Mesenchymal stem cell (in vitro differentiated cells and primary cell): ENCODE measurements at regions not wholly inside any gene's neighbourhood (a gene's known extent, or its start where the extent isn't known, plus 50 kb on each side); places are given as distances from the start of the nearest gene placed in this dataset.
A peak's percentile ranks its signal among the peaks of the same experiment; 100 is the strongest.

Experiments used
- DNase-seq: peaks from one replicate; pipeline ENCODE4 v3.0.0-alpha.2; 2013
- H2AFZ ChIP-seq: one replicate; pipeline ENCODE4 v1.6.1; 2013; ENCODE audit warnings: low read depth, mild to moderate bottlenecking, control low read depth, inconsistent platforms, low read length, moderate library complexity
- H2AK5ac ChIP-seq: 2 replicates; pipeline ENCODE4 v1.6.1; 2013; ENCODE audit warnings: low read length, moderate library complexity, mild to moderate bottlenecking, inconsistent platforms; ENCODE audit not compliant: severe bottlenecking
- H2BK120ac ChIP-seq: one replicate; pipeline ENCODE4 v1.6.1; 2013; ENCODE audit warnings: low read depth, mild to moderate bottlenecking, inconsistent platforms, low read length, moderate library complexity
- H2BK12ac ChIP-seq, 2 experiments: one replicate each; pipeline ENCODE4 v1.6.1; 2013; ENCODE audit warnings: inconsistent platforms in 2 of 2, low read length in 2 of 2, mild to moderate bottlenecking in 2 of 2, moderate library complexity in 2 of 2, control low read depth in 1 of 2
- H2BK15ac ChIP-seq: one replicate; pipeline ENCODE4 v1.6.1; 2013; ENCODE audit warnings: mild to moderate bottlenecking, low read depth, inconsistent platforms; ENCODE audit not compliant: poor library complexity, severe bottlenecking
- H2BK5ac ChIP-seq: 2 replicates; pipeline ENCODE4 v1.6.1; 2013; ENCODE audit warnings: low read depth, mild to moderate bottlenecking, low read length, control low read depth, inconsistent platforms; ENCODE audit not compliant: poor library complexity, severe bottlenecking
- H3K14ac ChIP-seq, 2 experiments: one replicate each; pipeline ENCODE4 v1.6.1; 2013; ENCODE audit warnings: inconsistent platforms in 2 of 2, low read length in 2 of 2, control low read depth in 1 of 2, mild to moderate bottlenecking in 1 of 2, moderate library complexity in 1 of 2
- H3K18ac ChIP-seq, 2 experiments: one replicate each; pipeline ENCODE4 v1.6.1; 2013; ENCODE audit warnings: inconsistent platforms in 2 of 2, low read length in 2 of 2, control low read depth in 1 of 2, low read depth in 1 of 2, mild to moderate bottlenecking in 1 of 2
- H3K23ac ChIP-seq, 2 experiments: one replicate each; pipeline ENCODE4 v1.6.1; 2013; ENCODE audit warnings: inconsistent platforms in 2 of 2, low read length in 2 of 2, mild to moderate bottlenecking in 2 of 2, moderate library complexity in 2 of 2, control low read depth in 1 of 2
- H3K27ac ChIP-seq: 2 replicates; pipeline ENCODE4 v1.5.1; 2013; ENCODE audit warnings: mild to moderate bottlenecking, moderate library complexity, low read length, control low read depth, inconsistent platforms; ENCODE audit not compliant: poor library complexity, severe bottlenecking
- H3K27me3 ChIP-seq, 2 experiments: 2 replicates each; pipeline versions ENCODE4 v1.6.1 to v1.7.0; 2013; ENCODE audit warnings: low read length in 2 of 2, mild to moderate bottlenecking in 2 of 2, moderate library complexity in 2 of 2, control low read depth in 1 of 2, inconsistent platforms in 1 of 2; ENCODE audit not compliant: control insufficient read depth in 1 of 2, insufficient read depth in 1 of 2
- H3K36me3 ChIP-seq, 2 experiments: 2 replicates each; pipeline versions ENCODE4 v1.6.1 to v1.7.0; 2013; ENCODE audit warnings: low read length in 2 of 2, control low read depth in 1 of 2, inconsistent platforms in 1 of 2, low read depth in 1 of 2, mild to moderate bottlenecking in 1 of 2; ENCODE audit not compliant: insufficient read depth in 2 of 2, control insufficient read depth in 1 of 2
- H3K4ac ChIP-seq, 2 experiments: one replicate each; pipeline ENCODE4 v1.6.1; 2013; ENCODE audit warnings: inconsistent platforms in 2 of 2, low read length in 2 of 2, mild to moderate bottlenecking in 2 of 2, moderate library complexity in 2 of 2, control low read depth in 1 of 2, low read depth in 1 of 2
- H3K4me1 ChIP-seq: 2 replicates; pipeline ENCODE4 v1.6.1; 2013; ENCODE audit warnings: low read depth, low read length, control low read depth; ENCODE audit not compliant: control insufficient read depth, insufficient read depth
- H3K4me2 ChIP-seq: 2 replicates; pipeline ENCODE4 v1.6.1; 2013; ENCODE audit warnings: low read length, mild to moderate bottlenecking, inconsistent platforms; ENCODE audit not compliant: poor library complexity, severe bottlenecking
- H3K4me3 ChIP-seq, 2 experiments: 2 replicates each; pipeline versions ENCODE4 v1.5.1 to v1.7.0; 2013; ENCODE audit warnings: low read length in 2 of 2, mild to moderate bottlenecking in 2 of 2, control low read depth in 1 of 2, low read depth in 1 of 2; ENCODE audit not compliant: insufficient read depth in 1 of 2
- H3K79me1 ChIP-seq: replicated peaks from 2 replicates; pipeline ENCODE4 v1.6.1; 2013; ENCODE audit warnings: mild to moderate bottlenecking, control low read depth, low read length, inconsistent platforms; ENCODE audit not compliant: poor library complexity, severe bottlenecking
- H3K9ac ChIP-seq: 2 replicates; pipeline ENCODE4 v1.7.0; 2013; ENCODE audit warnings: mild to moderate bottlenecking, low read length, moderate library complexity
- H3K9me3 ChIP-seq: 2 replicates; pipeline ENCODE4 v1.7.0; 2013; ENCODE audit warnings: mild to moderate bottlenecking, low read length; ENCODE audit not compliant: control insufficient read depth
- H4K8ac ChIP-seq: one replicate; pipeline ENCODE4 v1.6.1; 2013; ENCODE audit warnings: inconsistent platforms, mild to moderate bottlenecking, low read length, moderate library complexity
- H4K91ac ChIP-seq: one replicate; pipeline ENCODE4 v1.6.1; 2013; ENCODE audit warnings: mild to moderate bottlenecking, low read length, inconsistent platforms
- WGBS: methylation state at CpG from one replicate; pipeline ENCODE4 v1.1.7; 2013; ENCODE audit warnings: mixed read lengths; 5-methylcytosine and 5-hydroxymethylcytosine counted together

DNA sequence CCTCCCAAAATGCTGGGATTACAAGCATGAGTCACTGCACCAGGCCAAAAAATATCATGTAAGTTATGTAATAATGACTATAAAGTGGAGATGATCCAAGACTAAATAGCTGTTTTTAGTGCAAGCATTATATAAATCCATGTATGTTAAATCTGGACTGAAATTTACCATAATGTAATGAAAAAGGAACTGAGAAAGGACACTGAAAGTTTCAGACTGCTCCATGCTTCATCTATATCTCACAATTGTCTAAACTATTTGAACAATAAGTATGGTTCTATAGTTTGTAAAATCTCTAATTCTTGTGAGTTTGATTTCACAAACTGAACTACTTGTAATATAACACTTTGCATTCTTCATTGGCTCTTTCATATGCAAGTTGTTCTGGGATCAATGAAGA, 2299.5 kb downstream of the PCDH9 start:
- Histone ChIP-seq H3K9me3 (no peaks in the 10 kb centered on the region), H3K14ac (no peak overlapping the region), H3K4me1 (peaks cover 3% of the 10 kb centered on the region), H3K36me3 (no peaks in the 10 kb centered on the region), H2BK12ac (no peak overlapping the region), H3K4me3 (no peak overlapping the region), H2BK5ac (no peak overlapping the region), H2BK120ac (no peak overlapping the region), H3K27me3 (no peaks in the 10 kb centered on the region), H3K23ac (no peak overlapping the region), H4K91ac (no peak overlapping the region), H2AFZ (no peak overlapping the region), H3K18ac (no peak overlapping the region), H2BK15ac (no peak overlapping the region), H3K79me1 (no peaks in the 10 kb centered on the region), H3K4me2 (no peak overlapping the region), H4K8ac (no peak overlapping the region), H2AK5ac (no peak overlapping the region), H3K27ac (no peak overlapping the region), H3K9ac (no peak overlapping the region), H3K4ac (no peak overlapping the region)
- no peak for DNase-seq

GRCh38 chr13:64928696-64929499, 2301.2 kb downstream of the PCDH9 start:
- no peak overlapping the region for H2AK5ac ChIP-seq
- no peak overlapping the region for H2BK15ac ChIP-seq
- H3K36me3 ChIP-seq, result no peaks in the 10 kb centered on the region

GRCh38 chr13:64925727-64926126, 2304.4 kb downstream of the PCDH9 start:
- Histone ChIP-seq H3K14ac (no peak overlapping the region), H2BK12ac (no peak overlapping the region), H3K4me3 (no peak overlapping the region), H2BK5ac (no peak overlapping the region), H3K4me2 (no peak overlapping the region), H3K9ac (no peak overlapping the region), H2BK15ac (no peak overlapping the region), H3K23ac (no peak overlapping the region), H3K4ac (no peak overlapping the region), H3K27ac (no peak overlapping the region), H3K4me1 (peaks cover 3% of the 10 kb centered on the region), H3K9me3 (no peaks in the 10 kb centered on the region), H4K91ac (no peak overlapping the region), H3K79me1 (no peaks in the 10 kb centered on the region), H2AK5ac (no peak overlapping the region), H3K18ac (no peak overlapping the region), H2BK120ac (no peak overlapping the region), H4K8ac (peak overlapping the region; percentile 7), H3K36me3 (no peaks in the 10 kb centered on the region), H3K27me3 (no peaks in the 10 kb centered on the region), H2AFZ (no peak overlapping the region)
- 94% methylated on average over 13 of the region's 22 CpGs for WGBS
- no peak for DNase-seq

More at GRCh38 chr13:64928696-64929499, 2301.2 kb downstream of the PCDH9 start:
- Histone ChIP-seq H3K18ac (peak overlapping the region in 1 of 2 experiments; percentile 86), H3K4ac (peak overlapping the region in 1 of 2 experiments; percentile 35), H3K14ac (peak overlapping the region in 1 of 2 experiments; percentile 75), H2BK5ac (no peak overlapping the region), H4K91ac (no peak overlapping the region), H3K4me1 (peaks cover 3% of the 10 kb centered on the region), H3K27ac (peak overlapping the region; percentile 96), H3K9ac (peak overlapping the region; percentile 21), H4K8ac (no peak overlapping the region), H3K4me3 (peak overlapping the region in 1 of 2 experiments; percentile 53), H3K9me3 (no peaks in the 10 kb centered on the region), H2AFZ (no peak overlapping the region), H3K4me2 (no peak overlapping the region), H3K23ac (no peak overlapping the region), H3K79me1 (no peaks in the 10 kb centered on the region), H2BK12ac (peak overlapping the region in 1 of 2 experiments; percentile 91), H2BK120ac (no peak overlapping the region), H3K27me3 (no peaks in the 10 kb centered on the region)
- 75% methylated on average over 2 of the region's 3 CpGs for WGBS
- peak; percentile 91 for DNase-seq

DNA sequence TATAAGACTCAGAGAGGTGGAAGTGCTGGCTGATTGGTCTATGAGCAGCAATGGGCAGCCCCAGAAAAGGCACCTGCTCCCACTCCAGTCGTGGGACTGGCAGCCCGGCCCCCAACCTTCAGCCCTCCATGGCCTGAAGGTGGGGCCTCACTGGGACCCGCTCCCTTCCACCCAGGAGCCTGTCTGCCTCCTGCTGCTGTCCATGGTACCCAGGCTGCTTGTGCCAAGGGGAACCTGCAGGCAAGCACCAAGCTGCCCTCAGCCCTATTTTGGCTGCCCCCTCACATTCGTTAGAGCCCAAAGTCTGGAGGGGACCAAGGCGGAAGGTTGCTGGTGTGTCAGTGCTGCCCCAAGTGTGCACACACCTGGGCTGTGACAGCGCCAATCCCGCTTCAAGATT, 2304.9 kb downstream of the PCDH9 start:
- no peak overlapping the region for H4K91ac ChIP-seq
- no peak overlapping the region for H3K4ac ChIP-seq
- H3K4me2 ChIP-seq, result no peak overlapping the region
- peaks cover 3% of the 10 kb centered on the region for H3K4me1 ChIP-seq
- no peak overlapping the region for H2BK120ac ChIP-seq
- no peaks in the 10 kb centered on the region for H3K79me1 ChIP-seq
- H2AFZ ChIP-seq, result no peak overlapping the region
- peak; percentile 27 for DNase-seq
- H3K23ac ChIP-seq, result no peak overlapping the region
- H2BK15ac ChIP-seq, result no peak overlapping the region
- no peak overlapping the region for H3K14ac ChIP-seq
- H3K9me3 ChIP-seq, result no peaks in the 10 kb centered on the region
- H4K8ac ChIP-seq, result no peak overlapping the region
- no peak overlapping the region for H2BK5ac ChIP-seq
- no peak overlapping the region for H2BK12ac ChIP-seq
- H2AK5ac ChIP-seq, result no peak overlapping the region
- H3K4me3 ChIP-seq, result no peak overlapping the region
- H3K27ac ChIP-seq, result no peak overlapping the region
- H3K18ac ChIP-seq, result no peak overlapping the region
- H3K9ac ChIP-seq, result no peak overlapping the region
- H3K27me3 ChIP-seq, result no peaks in the 10 kb centered on the region
- H3K36me3 ChIP-seq, result no peaks in the 10 kb centered on the region
- WGBS, result 74% methylated on average over 7 of the region's 7 CpGs
